Esophagus muscularis mucosa (tissue), 4 donors: ENCODE measurements at regions not wholly inside any gene's neighbourhood (a gene's known extent, or its start where the extent isn't known, plus 50 kb on each side); places are given as distances from the start of the nearest gene placed in this dataset.
"Not testable (repeated sequence)": the region's sequence is repeated elsewhere in the genome, so short reads cannot be mapped to it uniquely, and the experiment has no call there.

Experiments used
- DNase-seq: peaks from one replicate; pipeline ENCODE4 v3.0.0-alpha.2; 2017; ENCODE audit errors: extremely low spot score
- H3K27ac ChIP-seq, 4 donors: fragments of 200-600 bp; sonication (generic); replicated peaks in 1 of 4; 1 replicate in 3 of 4; 2 replicates in 1 of 4; pipeline ENCODE4 v1.5.1; 2016 to 2019; ENCODE audit warnings: mild to moderate bottlenecking in 1 of 4
- H3K27me3 ChIP-seq, 4 donors: fragments of 200-600 bp; sonication (generic); one replicate each; pipeline versions ENCODE4 v1.5.1 to v1.6.0; 2016 to 2019
- H3K36me3 ChIP-seq, 4 donors: fragments of 200-600 bp; sonication (generic); one replicate each; pipeline ENCODE4 v1.5.1; 2016 to 2019
- H3K4me1 ChIP-seq, 4 donors: fragments of 200-600 bp; sonication (generic); one replicate each; pipeline ENCODE4 v1.5.1; 2016 to 2019
- H3K4me3 ChIP-seq, 4 donors: fragments of 200-600 bp; sonication (generic); 1 replicate in 2 of 4; 2 replicates in 2 of 4; pipeline ENCODE4 v1.5.1; 2016 to 2019; ENCODE audit warnings: mild to moderate bottlenecking in 4 of 4, moderate library complexity in 1 of 4
- H3K9me3 ChIP-seq, 4 donors: fragments of 200-600 bp; sonication (generic); 1 replicate in 3 of 4; 2 replicates in 1 of 4; pipeline ENCODE4 v1.5.1; 2016 to 2019
- CTCF ChIP-seq, 3 experiments: fragments of 200-600 bp in 2 of 3; fragments of 450-650 bp in 1 of 3; sonication (generic) in 2 of 3; IDR thresholded peaks; one replicate each; pipeline ENCODE4 v1.5.1; 2017 to 2019; ENCODE audit warnings: antibody characterized with exemption in 3 of 3, mild to moderate bottlenecking in 2 of 3, moderate library complexity in 1 of 3
- EP300 ChIP-seq: sonication (generic); formaldehyde crosslinking; IDR thresholded peaks from one replicate; pipeline ENCODE4 v1.6.1; 2017; ENCODE audit warnings: antibody characterized with exemption
- POLR2A ChIP-seq: fragments of 450-650 bp; IDR thresholded peaks from one replicate; pipeline ENCODE4 v1.6.1; 2017; ENCODE audit warnings: antibody characterized with exemption, moderate library complexity, mild to moderate bottlenecking, low read depth
- POLR2AphosphoS5 ChIP-seq, 2 donors: sonication (generic); formaldehyde crosslinking; IDR thresholded peaks; one replicate each; pipeline ENCODE4 v1.6.1; 2017; ENCODE audit warnings: antibody characterized with exemption in 2 of 2
- WGBS: methylation state at CpG from one replicate; pipeline ENCODE4 v1.1.5; 2018; 5-methylcytosine and 5-hydroxymethylcytosine counted together
- intact Hi-C: fragments of 100-400 bp; cut with DNase I; formaldehyde crosslinking; loops from one replicate; pipeline ENCODE4 v1.15.1; 2023

- TF ChIP-seq POLR2A: no peak
- TF ChIP-seq CTCF (IDR thresholded peaks at IDR 0.05): no peak
- TF ChIP-seq POLR2AphosphoS5 (IDR thresholded peaks at IDR 0.05): no peak
- TF ChIP-seq EP300: no peak
- intact Hi-C loops: no loop called here
- H3K36me3 ChIP-seq: no peaks in the 10 kb centered on the region
- no peaks in the 10 kb centered on the region for H3K4me1 ChIP-seq
- peaks cover 0 to 7% (median under 1%) of the 10 kb centered on the region in 4 donors for H3K9me3 ChIP-seq
- H3K4me3 ChIP-seq: no peak overlapping the region
- no peak overlapping the region for H3K27ac ChIP-seq
- no peak for DNase-seq
- WGBS: 79% methylated on average over 8 of the region's 10 CpGs
- H3K27me3 ChIP-seq: peaks cover 0 to 23% (median 0%) of the 10 kb centered on the region in 4 donors
Measured at GRCh38 chr14:105901226-105901625, 374.8 kb downstream of the TMEM121 start.

GRCh38 chr14:105902131-105902898 is 375.9 kb downstream of the TMEM121 start:
- intact Hi-C loops: no loop called here
- Histone ChIP-seq H3K4me1 (no peaks in the 10 kb centered on the region), H3K9me3 (peaks cover 0 to 10% (median 4%) of the 10 kb centered on the region in 4 donors), H3K27ac (no peak overlapping the region), H3K4me3 (no peak overlapping the region), H3K27me3 (peaks cover 0 to 23% (median 0%) of the 10 kb centered on the region in 4 donors), H3K36me3 (no peaks in the 10 kb centered on the region)
- no peak for TF ChIP-seq EP300
- no peak for TF ChIP-seq POLR2AphosphoS5 (IDR thresholded peaks at IDR 0.05)
- no peak for TF ChIP-seq CTCF (IDR thresholded peaks at IDR 0.05)
- no peak for TF ChIP-seq POLR2A
- DNase-seq: no peak
- WGBS: 92% methylated on average over 2 of the region's 15 CpGs

- peaks cover 0 to 23% (median 0%) of the 10 kb centered on the region in 4 donors for H3K27me3 ChIP-seq
- H3K27ac ChIP-seq, H3K4me1 ChIP-seq, H3K36me3 ChIP-seq, DNase-seq, H3K9me3 ChIP-seq, H3K4me3 ChIP-seq, intact Hi-C loops: not testable (repeated sequence)
- no CpG with 5 or more reads among the region's 9 CpGs for WGBS
Measured at GRCh38 chr14:105902899-105903165, 376.4 kb downstream of the TMEM121 start.

- H3K27ac ChIP-seq: no peak overlapping the region
- TF ChIP-seq POLR2A (no peak), EP300 (no peak), POLR2AphosphoS5 (IDR thresholded peaks at IDR 0.05) (no peak), CTCF (IDR thresholded peaks at IDR 0.05) (no peak)
Measured at GRCh38 chr14:105903971-105904370, 377.6 kb downstream of the TMEM121 start.

GRCh38 chr14:105904379-105904778 is 378.0 kb downstream of the TMEM121 start:
- H3K27me3 ChIP-seq: peaks cover 0 to 26% (median 0%) of the 10 kb centered on the region in 4 donors
- WGBS: 62% methylated on average over 7 of the region's 11 CpGs
- DNase-seq: no peak
- H3K4me1 ChIP-seq: no peaks in the 10 kb centered on the region
- no peak for TF ChIP-seq POLR2A
- no peak for TF ChIP-seq CTCF (IDR thresholded peaks at IDR 0.05)
- no peak for TF ChIP-seq EP300
- no peak for TF ChIP-seq POLR2AphosphoS5 (IDR thresholded peaks at IDR 0.05)
- H3K36me3 ChIP-seq: no peaks in the 10 kb centered on the region
- H3K4me3 ChIP-seq: no peak overlapping the region
- H3K9me3 ChIP-seq: peaks cover 0 to 10% (median 2%) of the 10 kb centered on the region in 4 donors
- intact Hi-C loops: no loop called here
- H3K27ac ChIP-seq: no peak overlapping the region

More at GRCh38 chr14:105903971-105904370, 377.6 kb downstream of the TMEM121 start:
- no CpG with 5 or more reads among the region's 9 CpGs for WGBS
- Histone ChIP-seq H3K4me1 (no peaks in the 10 kb centered on the region), H3K4me3 (no peak overlapping the region), H3K9me3 (peaks cover 0 to 10% (median 2%) of the 10 kb centered on the region in 4 donors), H3K36me3 (no peaks in the 10 kb centered on the region), H3K27me3 (peaks cover 0 to 27% (median 0%) of the 10 kb centered on the region in 4 donors)
- no peak for DNase-seq
- intact Hi-C loops: no loop called here
